Activated CD4-positive, alpha-beta T cell treated with anti-CD3 and anti-CD28 coated beads, Interleukin-2, amount 50 U/mL, for 4 hours (primary cell): ENCODE measurements at regions not wholly inside any gene's neighbourhood (a gene's known extent, or its start where the extent isn't known, plus 50 kb on each side); places are given as distances from the start of the nearest gene placed in this dataset.

Experiments used
- DNase-seq, 2 experiments: peaks; one replicate each; pipeline ENCODE4 v3.0.0-alpha.2; 2020

DNA sequence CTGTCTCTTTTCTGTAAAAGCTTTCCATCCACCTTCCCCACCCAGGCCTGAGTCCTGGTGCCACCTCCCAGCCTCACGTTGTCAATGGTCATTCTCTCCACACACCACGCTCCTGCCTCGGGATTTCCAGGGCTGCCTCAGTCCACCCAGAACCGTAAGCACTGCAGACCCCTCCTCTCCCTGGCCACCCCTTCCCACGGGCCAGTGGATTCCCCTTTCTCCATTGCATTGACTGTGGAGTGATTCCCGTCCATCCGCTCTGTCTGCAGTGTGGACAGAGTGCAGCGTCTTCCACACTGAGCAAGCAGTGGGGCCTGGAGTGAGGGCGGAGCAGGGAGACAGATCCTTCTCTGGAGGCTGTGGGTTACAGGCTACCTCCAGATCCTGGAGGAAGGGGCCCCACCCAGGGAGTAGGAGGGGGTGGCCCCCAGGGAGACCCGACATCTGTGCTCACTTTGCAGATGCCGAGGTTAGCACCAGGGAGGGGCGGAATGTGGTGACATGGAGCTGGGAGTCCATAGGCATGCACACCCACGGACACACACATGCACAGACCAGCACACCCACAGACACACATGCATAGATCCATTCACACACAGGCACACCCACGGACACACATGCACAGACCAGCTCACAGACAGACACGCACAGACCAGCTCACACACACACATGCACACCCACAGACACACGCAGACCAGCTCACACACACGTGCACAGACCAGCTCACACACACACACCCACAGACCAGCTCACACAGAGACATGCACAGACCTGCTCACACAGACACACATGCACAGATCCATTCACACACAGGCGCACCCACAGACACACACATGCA lies 109.6 kb upstream of the B3GAT1 start:
- DNase-seq, result no peak

DNA sequence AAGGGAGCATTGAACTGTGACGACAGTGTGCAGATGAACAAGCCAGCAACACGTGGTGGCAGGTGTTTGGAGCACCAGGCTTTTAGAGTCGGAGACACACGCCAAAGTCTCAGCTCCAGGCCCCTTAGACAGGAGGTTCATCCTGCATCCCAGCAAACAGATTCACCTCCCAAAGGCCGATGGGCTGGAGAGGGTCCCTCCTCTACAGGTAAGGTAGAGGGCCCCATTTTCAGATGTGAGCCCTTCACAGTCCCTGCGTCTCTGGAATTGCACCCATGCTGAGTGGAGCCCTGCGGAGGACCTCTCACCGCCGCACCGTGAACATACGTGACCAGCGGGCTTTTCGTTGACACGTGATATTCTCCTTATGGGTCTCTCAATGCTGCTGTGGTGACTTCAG lies 109.0 kb upstream of the B3GAT1 start:
- DNase-seq, result no peak

- DNase-seq, result no peak
Measured at GRCh38 chr11:134519788-134520187, 107.7 kb upstream of the B3GAT1 start.

DNA sequence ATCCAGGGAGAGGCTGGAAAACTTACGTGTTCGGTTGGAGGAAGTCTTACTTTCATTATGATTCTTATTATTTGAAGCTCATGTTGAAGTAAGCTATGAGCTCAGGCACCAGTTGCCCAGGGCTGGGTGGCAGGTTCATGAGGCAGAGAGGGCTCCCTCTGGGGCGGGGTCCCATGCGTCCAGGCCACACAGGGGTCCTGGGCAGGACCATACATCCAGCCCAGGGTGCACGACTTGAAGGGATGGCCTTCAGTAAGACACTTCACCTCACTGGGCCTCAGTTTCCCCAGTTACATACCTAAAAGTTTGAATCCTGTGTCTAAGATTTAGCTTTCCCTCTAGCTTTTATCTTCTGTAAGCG lies 107.3 kb upstream of the B3GAT1 start:
- DNase-seq, result no peak

- DNase-seq, result no peak
Measured at GRCh38 chr11:134518616-134519389, 106.8 kb upstream of the B3GAT1 start.

- no peak for DNase-seq
Measured at GRCh38 chr11:134517621-134518293, 105.7 kb upstream of the B3GAT1 start.

GRCh38 chr11:134517115-134517514 lies 105.1 kb upstream of the B3GAT1 start:
- DNase-seq, result no peak

DNA sequence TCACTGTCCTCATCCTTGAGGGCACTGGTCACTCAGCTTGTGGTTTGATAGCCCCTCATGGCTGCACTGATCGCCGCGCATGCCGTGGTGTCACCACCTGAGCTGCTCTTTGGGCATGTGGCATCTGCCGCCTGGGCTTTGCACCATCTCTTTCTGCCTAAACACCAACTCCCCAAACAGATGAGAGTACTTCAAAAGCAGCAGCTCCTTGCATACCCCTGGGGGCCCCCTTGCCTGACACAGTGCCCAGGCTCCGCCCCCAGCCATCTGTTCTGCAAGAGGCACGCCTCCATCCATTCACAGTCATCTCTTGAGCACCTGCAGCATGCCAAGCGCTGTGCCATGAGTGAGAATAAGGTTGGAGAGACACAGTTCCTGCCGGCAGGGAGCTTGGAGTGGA lies 104.5 kb upstream of the B3GAT1 start:
- DNase-seq, result no peak

DNA sequence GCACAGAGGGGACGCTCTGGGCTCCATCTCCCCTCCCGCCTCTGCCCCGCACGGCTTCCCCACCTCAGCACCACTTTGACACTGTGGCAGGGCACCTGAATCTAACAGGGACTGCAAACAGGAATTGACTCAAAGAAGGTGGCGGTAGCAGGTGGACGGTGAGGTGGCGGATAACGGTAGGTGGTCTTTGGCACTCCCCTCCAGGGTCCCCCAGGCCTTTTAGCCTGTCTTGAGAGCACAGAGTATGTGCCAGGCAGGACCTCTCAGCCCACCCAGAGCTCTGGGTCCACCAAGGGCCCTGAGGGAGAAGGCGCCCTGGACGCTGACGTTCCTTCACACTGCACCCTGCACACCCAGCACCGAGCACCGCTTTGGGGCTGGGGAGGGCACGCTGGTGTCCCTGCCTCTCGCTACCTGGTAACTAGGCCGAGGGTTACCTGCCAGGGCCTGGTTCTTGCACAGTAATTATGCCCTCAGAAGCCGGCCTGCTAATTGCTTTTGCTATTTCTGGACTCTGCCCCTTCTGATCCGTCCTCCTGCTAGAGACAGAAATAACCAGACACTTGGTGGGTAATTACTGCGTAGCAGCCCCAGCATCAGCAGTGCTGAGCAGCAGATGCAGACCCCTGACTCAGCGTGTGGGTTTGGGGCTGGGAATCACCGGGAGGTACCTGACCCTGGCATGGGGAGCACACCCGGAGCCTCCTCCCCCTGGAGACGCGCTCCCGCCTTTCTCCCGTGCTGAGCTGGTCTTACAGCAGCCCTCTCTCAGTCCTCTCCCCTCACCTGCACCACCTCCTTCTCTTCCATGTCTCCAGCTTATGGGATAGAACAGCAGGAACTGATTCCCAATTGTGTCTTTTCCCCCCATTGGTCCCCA lies 103.3 kb upstream of the B3GAT1 start:
- DNase-seq, result no peak

GRCh38 chr11:134514354-134514951 lies 102.4 kb upstream of the B3GAT1 start:
- DNase-seq, result no peak

- no peak for DNase-seq
Measured at GRCh38 chr11:134513585-134514120, 101.6 kb upstream of the B3GAT1 start.

DNA sequence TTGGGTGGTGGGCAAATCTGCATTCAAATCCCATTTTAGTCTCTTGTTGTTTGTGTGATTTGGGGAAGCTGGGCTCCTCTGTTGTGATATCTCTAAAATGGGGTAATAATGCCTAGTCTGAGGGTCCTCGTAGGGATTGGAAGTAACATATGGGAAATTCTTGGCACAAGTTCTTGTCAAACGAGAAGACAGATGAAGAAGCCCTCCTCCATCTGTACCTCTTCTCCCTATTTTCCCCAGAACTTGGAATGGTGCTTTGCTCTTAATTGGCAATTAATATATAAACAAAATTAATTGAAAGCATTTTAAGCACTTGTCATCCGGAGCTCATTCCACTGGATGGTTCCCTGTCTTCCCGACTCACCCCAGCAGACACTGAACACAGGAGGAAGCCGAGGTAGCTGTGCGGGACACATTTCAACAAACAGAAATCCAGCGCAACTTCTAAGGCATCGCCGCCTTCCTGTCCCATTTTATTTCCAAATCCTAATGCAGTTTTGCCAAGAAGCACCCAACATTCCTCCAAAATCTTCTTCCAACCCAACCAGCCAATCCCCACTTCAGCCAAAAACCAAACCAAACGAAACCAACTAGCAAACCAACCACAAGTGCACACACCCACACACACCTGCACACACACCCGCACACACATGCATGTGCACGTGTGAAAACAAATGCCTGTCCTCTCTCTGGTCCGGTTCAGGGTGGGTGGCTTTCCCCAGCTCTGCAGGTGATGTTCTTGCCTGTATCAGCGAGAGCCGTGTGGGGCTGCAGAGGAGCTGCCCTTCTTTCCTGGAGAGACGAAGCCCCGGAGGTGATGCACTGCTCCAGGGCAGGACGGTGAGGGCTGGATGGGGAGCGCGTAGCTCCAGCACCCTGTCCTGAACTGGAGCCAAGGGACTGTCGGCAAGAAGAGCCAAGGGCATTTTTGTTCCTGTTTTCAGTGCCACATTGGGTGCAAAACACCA lies 100.8 kb upstream of the B3GAT1 start:
- no peak for DNase-seq

DNA sequence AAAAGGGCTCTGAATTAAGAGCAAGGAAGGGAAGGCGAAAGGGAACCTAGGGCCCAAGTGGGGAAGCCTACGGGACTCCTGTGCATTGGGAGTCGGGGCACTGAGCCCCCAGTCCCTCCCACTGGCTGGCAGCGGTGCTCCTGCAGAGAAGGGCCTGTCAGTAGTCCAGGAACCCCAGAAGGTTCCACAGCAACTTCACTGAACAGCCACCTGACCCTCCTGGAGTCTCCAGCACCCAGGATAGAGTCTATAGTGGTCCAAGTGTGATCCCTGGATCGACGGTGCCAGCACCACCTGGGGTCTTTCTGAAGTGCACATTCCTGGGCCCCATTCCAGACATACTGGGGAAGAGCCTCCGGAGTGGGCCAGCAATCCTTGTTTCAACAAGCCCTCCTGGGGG lies 100.0 kb upstream of the B3GAT1 start:
- no peak for DNase-seq

DNA sequence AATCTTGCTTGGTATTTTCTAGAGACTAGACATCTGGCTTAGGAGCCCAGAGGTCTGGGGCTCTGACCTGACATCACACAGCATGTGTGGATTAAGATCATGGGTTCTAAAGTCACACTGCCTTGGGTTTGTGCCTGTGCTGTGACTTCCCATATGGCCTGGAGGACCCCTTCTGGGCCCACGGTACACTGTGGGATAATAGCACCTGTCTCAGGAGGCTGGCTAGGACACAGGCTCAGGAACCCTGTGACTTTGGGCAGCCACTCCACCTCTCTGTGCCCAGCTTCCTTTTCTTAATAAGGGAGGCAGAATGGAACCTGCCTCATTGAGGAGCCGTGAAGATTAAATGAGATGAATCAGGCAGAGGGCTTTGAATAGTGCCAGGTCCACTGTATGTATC lies 99.2 kb upstream of the B3GAT1 start:
- DNase-seq, result no peak

DNA sequence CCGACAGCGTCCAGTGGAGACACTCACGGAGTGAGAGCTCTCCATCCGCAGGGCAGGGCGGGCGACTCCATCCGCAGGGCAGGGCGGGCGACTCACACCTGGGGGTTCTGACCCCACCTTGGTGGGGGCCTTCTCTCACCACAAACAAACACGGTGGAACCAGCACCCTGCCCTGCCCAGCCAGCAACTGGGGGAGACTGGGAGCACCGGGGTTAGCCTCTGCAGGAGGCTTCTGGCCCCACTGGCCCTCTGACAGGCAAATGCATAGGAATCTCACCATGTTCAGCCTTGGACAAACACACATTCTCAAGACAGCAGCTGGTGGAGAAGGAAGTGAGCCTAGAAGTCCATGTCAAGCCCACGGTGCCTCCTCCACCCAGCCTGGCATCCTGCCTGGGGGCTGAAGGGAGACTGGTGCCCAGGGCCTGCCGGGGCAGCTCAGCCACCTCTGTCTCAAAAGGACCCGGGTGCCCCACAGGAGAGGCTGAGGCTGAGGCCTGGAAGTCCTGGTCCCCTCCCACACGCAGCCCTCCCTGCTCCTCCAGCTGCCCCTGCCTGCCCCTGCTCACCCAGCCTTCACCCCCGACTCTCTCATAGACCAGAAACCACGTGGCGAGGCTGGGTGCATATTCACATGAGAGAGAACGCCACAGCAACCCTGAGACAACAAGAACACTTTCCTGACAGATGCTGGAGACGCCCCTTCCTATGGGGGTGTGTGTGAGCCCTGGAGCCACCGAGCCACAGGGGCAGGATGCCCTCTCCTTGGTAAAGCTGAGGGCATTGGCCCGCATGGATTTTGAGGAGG lies 98.4 kb upstream of the B3GAT1 start:
- no peak for DNase-seq

DNA sequence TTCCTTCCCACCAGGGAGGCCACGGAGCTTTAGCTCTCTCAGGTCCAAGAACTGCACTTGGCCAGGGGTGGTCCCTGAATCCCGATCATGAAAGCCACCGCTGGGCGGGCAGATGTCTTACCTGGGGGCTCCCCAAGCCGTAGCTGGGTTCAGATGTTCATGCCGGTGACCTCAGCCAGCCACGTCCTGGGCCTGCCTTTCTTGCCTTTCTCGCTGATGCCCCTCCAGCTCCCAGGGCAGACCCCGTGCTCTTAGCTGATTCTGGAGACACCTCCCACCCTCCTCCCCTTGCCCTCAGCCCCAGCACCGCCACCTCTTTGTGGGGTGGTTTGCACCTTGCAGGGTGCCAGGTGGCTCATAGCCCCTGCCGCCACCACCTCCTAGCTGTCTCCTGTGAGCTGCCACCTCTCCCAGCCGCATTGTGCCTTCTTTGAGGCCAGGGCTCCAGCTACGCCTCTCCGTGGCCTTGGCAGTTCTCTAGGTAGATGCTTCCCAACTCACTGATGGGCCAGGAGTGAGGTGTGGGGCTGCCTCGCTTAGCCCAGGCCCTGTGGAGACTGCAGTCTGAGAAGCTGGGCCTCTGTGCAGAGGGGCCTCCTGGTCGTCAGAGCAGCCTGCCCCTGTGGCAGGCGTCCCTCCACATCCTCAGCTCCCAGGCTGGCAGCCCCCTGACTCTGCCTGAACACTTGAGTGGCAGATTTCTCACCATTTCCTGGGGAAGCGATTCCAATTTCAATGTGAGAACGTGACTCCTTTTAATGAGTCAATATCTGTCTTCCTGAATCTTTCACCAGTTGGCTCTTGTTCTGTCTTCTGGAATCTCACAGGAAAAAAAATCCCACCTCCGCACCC lies 97.6 kb upstream of the B3GAT1 start:
- no peak for DNase-seq

DNA sequence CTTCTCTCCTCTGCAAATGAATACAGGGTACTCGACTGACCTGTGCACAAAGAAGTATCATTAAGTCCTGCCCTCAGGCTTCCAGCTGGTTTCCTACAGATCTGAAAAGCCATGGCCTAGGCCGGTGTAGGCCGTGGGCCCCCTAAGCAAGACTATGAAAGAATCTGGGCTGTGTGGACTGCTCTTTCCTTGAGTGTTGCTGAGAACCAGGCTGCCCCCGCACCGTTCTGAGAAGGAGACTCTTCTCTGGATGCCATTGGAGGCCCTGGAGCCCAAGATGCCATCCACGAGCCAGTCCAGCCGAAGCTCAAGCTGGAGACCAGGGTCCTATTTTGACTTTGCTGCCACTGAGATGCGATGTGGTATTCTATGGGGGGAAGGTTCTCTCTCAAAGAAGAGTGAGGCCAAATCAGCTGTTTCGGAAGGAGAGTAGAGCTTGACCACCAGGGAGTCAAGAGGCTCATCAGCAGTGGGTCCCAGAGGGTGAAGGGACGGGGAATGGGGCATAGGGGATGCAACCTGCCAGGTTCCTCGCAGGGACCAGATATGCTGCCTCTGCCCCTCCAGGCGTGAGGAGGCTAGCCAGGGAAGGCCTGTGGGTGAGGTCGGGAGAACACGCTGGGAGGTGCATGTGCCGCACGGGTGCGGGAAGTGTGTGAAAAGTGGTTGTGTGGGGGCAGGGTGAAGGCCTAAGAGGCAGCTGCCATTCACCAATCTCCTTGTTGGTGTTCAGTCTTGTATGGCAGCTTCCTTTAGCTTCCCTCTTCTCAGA lies 96.4 kb upstream of the B3GAT1 start:
- DNase-seq, result no peak

DNA sequence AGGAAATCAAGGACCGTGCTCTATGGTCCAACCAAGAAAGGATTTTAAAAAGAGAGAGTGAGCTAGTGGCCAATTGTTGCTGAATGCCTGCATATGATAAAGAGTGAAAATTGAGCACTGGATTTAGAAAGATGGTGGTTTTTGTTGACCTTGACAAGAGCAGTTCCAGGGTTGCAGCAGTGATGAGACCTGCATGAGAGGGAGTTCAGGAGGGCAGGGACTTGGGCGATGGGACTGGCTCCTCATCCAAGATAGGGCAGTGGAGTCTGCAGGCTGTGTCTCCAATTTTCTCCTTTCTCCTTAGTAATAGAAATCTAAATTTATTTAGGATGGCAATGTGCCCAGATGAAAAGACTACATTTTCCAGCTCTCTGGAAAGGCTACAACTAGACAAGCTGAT lies 94.0 kb upstream of the B3GAT1 start:
- no peak for DNase-seq
